Neutrophil (primary cell): ENCODE measurements at regions not wholly inside any gene's neighbourhood (a gene's known extent, or its start where the extent isn't known, plus 50 kb on each side); places are given as distances from the start of the nearest gene placed in this dataset.
"Not testable (repeated sequence)": the region's sequence is repeated elsewhere in the genome, so short reads cannot be mapped to it uniquely, and the experiment has no call there.

ENCODE experiments used
- H3K27ac ChIP-seq: fragments of 200-600 bp; sonication (generic); 2 replicates; pipeline ENCODE4 v1.5.1; 2016; ENCODE audit warnings: mild to moderate bottlenecking, moderate library complexity
- H3K27me3 ChIP-seq: fragments of 200-600 bp; sonication (generic); 2 replicates; pipeline ENCODE4 v1.6.0; 2016; ENCODE audit warnings: mild to moderate bottlenecking
- H3K36me3 ChIP-seq: fragments of 200-600 bp; sonication (generic); 2 replicates; pipeline ENCODE4 v1.5.1; 2017
- H3K4me1 ChIP-seq, 2 experiments: fragments of 200-600 bp in 1 of 2; sonication (generic) in 1 of 2; 1 replicate in 1 of 2; 2 replicates in 1 of 2; pipeline versions ENCODE4 v1.5.1 to v1.6.1; 2013 to 2016; ENCODE audit warnings: low read depth in 1 of 2, low read length in 1 of 2, mild to moderate bottlenecking in 1 of 2, moderate library complexity in 1 of 2; ENCODE audit not compliant: control insufficient read depth in 1 of 2, insufficient read depth in 1 of 2
- H3K4me3 ChIP-seq, 2 experiments: fragments of 200-600 bp in 1 of 2; sonication (generic) in 1 of 2; 1 replicate in 1 of 2; 2 replicates in 1 of 2; pipeline ENCODE4 v1.5.1; 2013 to 2016; ENCODE audit warnings: low read depth in 1 of 2, low read length in 1 of 2, mild to moderate bottlenecking in 1 of 2, moderate library complexity in 1 of 2
- H3K9me3 ChIP-seq: fragments of 200-600 bp; sonication (generic); 2 replicates; pipeline ENCODE4 v1.5.1; 2016

DNA sequence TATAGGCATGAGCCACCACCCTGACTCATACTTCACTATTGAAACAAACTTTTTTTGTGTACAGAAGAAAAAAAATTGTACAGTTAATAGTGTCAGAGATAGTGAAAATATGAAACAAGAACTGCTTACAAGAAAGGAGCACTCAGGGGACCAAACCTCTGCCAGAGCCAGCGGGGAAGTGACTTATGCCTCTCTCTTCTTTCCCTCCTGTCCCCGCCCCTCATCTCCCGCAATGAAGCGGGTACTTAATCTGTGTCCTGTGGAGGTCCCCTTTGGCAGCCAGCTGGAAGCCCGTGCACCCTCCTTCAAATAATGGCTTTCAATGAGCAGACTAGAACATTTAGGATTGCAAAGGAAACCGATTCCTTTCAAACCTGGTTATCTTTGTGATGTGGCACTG is 51.5 kb downstream of the PPIAL4A start:
- H3K27ac ChIP-seq, H3K36me3 ChIP-seq: not testable (repeated sequence)
- H3K4me1 ChIP-seq = peaks cover 15 to 23% of the 10 kb centered on the region in 2 experiments

DNA sequence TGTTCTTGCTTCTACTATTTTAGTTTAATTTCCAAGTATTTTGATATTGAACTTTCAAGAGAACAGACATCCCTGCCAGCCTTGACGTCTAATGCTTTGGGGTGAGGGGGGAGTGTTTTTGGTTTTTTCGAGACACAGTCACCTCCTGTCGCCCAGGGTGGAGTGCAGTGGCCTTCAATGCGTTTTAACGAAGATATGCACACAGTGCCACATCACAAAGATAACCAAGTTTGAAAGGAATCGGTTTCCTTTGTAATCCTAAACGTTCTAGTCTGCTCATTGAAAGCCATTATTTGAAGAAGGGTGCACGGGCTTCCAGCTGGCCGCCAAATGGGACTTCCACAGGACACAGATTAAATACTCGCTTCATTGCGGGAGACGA is 52.3 kb downstream of the PPIAL4A start:
- H3K9me3 ChIP-seq, H3K27me3 ChIP-seq, H3K36me3 ChIP-seq: not testable (repeated sequence)
- Histone ChIP-seq H3K4me1 (peaks cover 15 to 23% of the 10 kb centered on the region in 2 experiments), H3K27ac (peak overlapping the region; percentile 83), H3K4me3 (peak overlapping the region; percentile 62 to 66)

More for the DNA sequence above, 51.5 kb downstream of the PPIAL4A start:
- not testable (repeated sequence) for H3K9me3 ChIP-seq, H3K27me3 ChIP-seq, H3K4me3 ChIP-seq

DNA sequence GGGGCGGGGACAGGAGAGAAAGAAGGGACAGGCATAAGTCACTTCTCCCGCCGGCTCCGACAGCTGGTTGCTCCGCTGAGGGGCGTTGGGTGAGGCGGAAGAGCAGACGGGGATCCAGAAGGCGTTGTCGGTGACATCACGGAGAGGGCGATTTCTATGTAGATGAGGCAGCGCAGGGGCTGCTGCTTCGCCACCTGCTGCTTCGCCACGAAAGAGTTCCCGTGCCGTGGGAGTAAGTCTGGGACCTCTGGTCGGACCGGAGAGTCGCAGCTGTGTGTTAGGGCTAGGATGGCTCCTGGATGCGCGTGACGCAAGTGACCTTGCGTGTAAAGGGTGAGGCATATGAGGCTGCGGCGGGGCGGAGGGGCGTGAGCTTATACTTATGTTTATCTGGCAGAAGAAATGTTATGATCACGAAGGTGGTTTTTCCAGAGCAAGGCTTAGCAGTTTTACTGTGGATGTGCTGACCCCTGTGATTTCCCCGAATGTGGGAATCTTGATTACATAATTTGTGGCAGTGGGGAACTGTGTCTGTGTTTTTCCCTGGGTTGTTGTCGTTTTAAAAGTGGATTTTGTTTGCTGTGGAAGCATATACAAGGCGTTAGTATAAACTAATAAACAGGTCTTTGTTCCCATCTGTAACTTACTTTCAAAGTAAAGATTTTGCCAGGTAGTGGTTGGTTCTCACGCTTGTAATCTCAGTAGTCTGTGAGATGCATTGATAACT is 52.8 kb downstream of the PPIAL4A start:
- H3K9me3 ChIP-seq, H3K36me3 ChIP-seq, H3K27me3 ChIP-seq: not testable (repeated sequence)
- peak overlapping the region; percentile 62 to 66 for H3K4me3 ChIP-seq
- peaks cover 15 to 23% of the 10 kb centered on the region in 2 experiments for H3K4me1 ChIP-seq
- H3K27ac ChIP-seq = peak overlapping the region; percentile 83

DNA sequence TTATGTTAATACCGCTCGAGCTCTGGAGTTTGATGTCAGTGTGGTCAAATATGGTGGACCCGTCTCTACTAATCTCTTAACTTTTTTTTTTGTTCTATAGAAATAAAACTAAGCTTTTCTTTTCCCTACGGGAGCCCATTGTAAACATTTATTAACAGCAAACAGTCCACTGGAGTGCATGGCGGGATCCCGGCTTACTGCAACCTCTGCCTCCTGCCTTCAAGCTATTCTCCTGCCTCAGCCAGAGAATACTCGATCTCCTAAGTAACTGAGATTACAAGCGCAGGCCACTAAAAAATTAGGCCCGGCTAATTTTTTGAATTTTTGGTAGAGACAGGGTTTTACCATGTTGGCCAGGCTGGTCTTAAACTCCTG is 53.4 kb downstream of the PPIAL4A start:
- H3K36me3 ChIP-seq, H3K9me3 ChIP-seq, H3K27ac ChIP-seq, H3K27me3 ChIP-seq: not testable (repeated sequence)
- H3K4me1 ChIP-seq = peaks cover 15 to 21% of the 10 kb centered on the region in 2 experiments
- H3K4me3 ChIP-seq = peak overlapping the region in 1 of 2 experiments; percentile 66

DNA sequence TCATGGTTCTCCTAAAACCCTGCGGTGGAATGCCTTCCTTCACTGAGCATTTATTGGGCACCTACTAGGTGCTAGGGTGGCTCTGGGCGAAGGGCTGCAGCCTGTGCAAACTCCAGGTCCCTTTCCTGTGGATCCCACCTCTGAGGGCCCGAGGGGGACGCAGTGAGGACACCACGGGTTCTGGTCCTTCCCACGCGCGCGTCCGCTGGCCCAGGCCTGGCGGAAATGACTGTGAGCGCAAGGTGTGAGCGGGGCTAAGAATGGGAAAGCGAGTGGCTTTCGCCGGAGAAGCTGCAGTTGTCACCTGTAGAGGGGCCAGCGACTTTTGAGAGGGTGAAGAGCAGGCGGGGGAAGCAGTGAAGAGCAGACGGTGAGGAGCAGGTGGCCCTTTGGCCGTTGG is 55.1 kb downstream of the PPIAL4A start:
- H3K4me3 ChIP-seq, H3K9me3 ChIP-seq, H3K36me3 ChIP-seq, H3K27me3 ChIP-seq, H3K27ac ChIP-seq: not testable (repeated sequence)
- H3K4me1 ChIP-seq = peaks cover 14 to 15% of the 10 kb centered on the region in 2 experiments

DNA sequence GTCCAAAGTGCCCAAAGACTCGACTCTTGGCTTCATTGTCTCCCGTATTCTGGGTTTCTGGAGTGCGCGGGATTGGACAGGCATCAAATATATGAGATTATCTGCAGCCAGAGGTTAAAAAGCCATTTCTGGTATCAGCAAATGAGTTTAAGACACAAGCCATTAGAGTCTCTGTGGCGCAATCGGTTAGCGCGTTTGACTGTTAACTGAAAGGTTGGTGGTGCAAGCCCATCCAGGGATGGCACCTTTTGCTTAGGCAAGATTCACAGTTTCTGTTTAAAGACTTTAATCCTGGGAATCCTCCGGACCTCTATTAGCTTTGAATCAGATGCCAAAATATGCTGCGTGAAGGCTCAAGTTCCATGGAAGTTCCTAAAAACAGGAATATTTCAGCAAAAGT is 55.6 kb downstream of the PPIAL4A start:
- H3K4me1 ChIP-seq = peaks cover 14 to 15% of the 10 kb centered on the region in 2 experiments
- H3K4me3 ChIP-seq, H3K36me3 ChIP-seq, H3K27ac ChIP-seq, H3K27me3 ChIP-seq, H3K9me3 ChIP-seq: not testable (repeated sequence)

DNA sequence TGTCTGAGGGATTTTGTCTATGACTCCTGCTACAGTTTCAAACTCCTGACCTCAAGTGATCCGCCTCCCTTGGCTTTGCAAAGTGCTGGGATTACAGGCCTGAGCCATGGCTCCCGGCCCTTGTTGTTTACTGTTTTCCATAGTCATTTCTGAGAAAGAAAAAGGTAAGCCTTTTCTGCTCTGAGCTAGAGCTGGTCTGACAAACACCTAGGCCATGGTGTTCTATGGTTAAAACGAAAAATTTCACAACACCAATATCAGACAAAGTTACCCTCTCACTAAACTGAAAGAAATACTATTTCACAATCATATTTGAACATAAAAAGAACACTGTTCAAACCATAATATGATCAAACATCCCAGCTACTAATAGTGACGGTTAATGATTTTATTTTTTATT is 57.5 kb downstream of the PPIAL4A start:
- H3K4me1 ChIP-seq = peaks cover 10 to 15% of the 10 kb centered on the region in 2 experiments
- H3K36me3 ChIP-seq, H3K27ac ChIP-seq, H3K27me3 ChIP-seq, H3K9me3 ChIP-seq, H3K4me3 ChIP-seq: not testable (repeated sequence)

DNA sequence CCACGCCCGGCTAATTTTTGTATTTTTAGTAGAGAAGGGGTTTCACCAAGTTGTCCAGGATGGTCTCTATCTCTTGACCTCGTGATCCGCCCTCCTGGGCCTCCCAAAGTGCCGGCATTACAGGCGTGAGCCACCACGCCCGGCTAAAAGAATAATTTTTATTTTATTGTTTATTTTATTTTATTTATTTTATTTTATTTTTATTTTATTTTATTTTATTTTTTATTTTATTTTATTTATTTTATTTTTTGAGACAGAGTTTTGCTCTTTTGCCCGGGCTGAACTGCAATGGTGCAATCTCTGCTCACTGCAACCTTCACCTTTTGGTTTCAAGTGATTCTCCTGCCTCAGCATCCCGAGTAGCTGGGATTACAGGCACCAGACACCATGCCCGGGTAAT is 60.2 kb downstream of the PPIAL4A start:
- not testable (repeated sequence) for H3K9me3 ChIP-seq, H3K4me3 ChIP-seq, H3K4me1 ChIP-seq, H3K27me3 ChIP-seq, H3K27ac ChIP-seq, H3K36me3 ChIP-seq

DNA sequence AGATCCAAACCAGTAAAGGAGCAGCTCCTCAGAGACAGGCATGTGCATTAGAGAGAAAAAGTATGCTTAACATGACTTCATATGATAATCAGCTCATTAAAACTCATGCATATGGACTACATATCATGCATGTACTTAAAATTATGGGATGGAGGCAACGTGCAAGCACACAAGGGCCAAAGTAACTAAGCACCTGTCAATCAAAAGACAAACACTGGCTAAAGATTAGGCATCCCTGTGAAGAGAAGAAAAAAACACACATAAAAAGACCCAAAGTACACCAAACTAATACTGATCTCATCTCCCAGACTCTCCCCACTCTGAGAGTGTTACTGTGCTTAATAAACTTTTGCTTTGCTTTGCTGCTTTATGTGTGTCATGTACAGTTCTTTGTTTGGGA is 61.1 kb downstream of the PPIAL4A start:
- H3K27ac ChIP-seq, H3K27me3 ChIP-seq, H3K4me3 ChIP-seq, H3K9me3 ChIP-seq, H3K4me1 ChIP-seq: not testable (repeated sequence)
- peaks cover 10% of the 10 kb centered on the region for H3K36me3 ChIP-seq

DNA sequence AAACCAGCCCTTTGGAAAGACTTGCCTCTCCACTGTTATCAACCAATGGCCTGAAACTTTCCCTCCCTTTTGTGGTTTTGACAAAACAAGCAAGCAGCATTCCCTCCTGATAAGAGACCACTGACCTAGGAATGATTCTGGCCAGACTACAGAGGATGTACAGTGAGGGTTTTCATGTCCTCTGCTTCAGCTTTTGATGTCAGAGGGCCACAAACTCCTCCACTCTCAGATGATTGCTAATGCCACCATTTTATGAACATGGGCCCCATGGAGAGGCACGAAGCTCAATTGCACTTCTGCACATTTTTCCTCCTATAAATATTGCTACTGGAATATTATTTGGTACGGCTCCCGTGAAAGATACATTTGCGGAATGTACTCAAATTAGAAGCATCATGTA is 61.5 kb downstream of the PPIAL4A start:
- not testable (repeated sequence) for H3K9me3 ChIP-seq, H3K4me1 ChIP-seq, H3K27me3 ChIP-seq, H3K27ac ChIP-seq, H3K4me3 ChIP-seq
- H3K36me3 ChIP-seq = peaks cover 10% of the 10 kb centered on the region

DNA sequence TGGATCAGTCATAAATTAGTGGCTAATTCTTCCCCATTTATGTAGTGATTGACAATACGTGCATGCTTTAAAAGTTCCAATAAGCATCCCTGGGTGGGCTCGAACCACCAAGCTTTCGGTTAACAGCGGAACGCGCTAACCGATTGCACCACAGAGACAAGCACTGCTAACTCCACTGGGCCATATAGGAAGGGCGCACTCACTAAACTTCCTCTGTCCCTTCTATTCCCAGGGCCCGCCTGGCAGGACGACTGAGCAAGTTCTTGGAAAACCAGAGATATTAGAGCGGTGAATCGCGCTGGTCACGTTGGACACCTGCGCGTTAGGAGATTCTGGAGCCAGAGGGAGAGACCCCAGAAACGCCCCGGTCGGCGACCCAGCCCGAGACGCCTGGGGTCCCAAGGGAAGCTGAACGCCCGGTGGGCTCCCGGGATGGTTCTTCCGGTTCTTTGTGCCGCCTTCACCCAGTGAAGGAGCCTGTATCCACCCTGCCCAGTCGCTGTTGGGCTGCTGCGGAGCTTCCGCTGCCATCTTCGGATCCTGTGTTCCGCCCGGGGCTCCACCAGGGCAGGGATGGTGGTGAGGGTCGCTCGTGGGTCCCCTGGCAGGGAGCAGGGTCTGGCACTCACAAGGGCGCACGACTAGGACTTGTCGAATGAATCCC is 62.8 kb downstream of the PPIAL4A start:
- not testable (repeated sequence) for H3K4me1 ChIP-seq, H3K27ac ChIP-seq, H3K4me3 ChIP-seq, H3K27me3 ChIP-seq, H3K9me3 ChIP-seq
- peaks cover 10% of the 10 kb centered on the region for H3K36me3 ChIP-seq

DNA sequence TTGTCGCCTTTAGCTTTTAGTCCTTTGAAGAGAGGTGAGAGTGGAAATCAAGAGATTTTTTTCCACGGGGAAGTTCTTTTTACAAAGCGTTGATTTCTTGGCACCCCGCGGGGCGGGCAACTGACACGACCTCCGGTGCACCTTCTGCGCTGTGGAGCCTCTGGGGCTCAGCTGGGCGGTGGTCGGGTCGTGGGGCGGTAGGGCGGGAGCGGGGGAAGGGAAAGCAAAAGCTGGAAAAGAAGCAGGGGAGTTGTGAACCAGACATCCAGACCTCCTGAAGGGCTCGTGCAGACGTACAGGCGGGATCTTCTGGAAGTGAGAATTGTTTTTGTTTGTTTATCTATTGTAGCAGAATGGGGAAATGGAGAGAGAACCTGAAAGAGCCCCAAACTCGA is 63.3 kb downstream of the PPIAL4A start:
- not testable (repeated sequence) for H3K4me1 ChIP-seq, H3K27me3 ChIP-seq, H3K9me3 ChIP-seq, H3K4me3 ChIP-seq, H3K27ac ChIP-seq
- H3K36me3 ChIP-seq = peaks cover 10% of the 10 kb centered on the region
